ENCODE measurements at regions not wholly inside any gene's neighbourhood (a gene's known extent, or its start where the extent isn't known, plus 50 kb on each side); places are given as distances from the start of the nearest gene placed in this dataset.

DNA sequence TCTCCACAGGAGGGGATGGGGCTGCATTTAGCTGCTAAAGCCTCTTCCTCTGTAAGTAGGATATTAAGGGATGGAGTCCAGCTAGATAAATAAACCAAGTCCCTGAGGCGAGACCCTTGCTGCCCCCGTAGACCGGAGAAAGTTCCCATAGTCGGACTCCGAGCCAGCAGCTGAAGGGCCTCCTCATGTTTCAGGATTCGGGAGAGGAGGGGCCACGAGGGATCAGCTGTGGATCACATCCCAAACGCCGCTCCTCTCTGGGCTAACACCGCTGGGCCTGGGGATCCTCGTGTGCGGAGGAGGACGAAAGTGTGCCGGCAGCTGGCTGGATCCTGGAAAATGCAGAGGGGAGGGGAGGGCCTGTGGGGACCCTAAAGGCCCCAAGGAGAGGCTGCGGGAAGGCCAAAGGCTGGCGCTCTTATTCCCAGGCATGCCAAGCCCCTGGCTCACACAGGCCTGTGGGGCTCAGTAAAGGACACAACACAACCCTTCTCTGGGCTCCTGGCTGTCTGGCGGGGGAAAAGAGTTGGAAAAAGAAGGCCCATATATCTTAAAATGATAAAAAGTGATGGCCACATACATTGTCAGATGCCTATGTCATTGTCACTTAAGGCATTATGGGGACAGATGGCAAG lies 82.5 kb upstream of the TMEM72 start:
- H3K36me3 Mint-ChIP-seq: no peaks in the 10 kb centered on the region
- H3K27me3 Mint-ChIP-seq: peaks cover 0 to 6% (median 4%) of the 10 kb centered on the region in 3 donors
- no peaks in the 10 kb centered on the region for H3K4me1 Mint-ChIP-seq
- no peak overlapping the region for H3K4me3 Mint-ChIP-seq
- no peaks in the 10 kb centered on the region for H3K9me3 Mint-ChIP-seq
- ATAC-seq (ENCODE audit: low read depth in 2 of 2): no peak
- DNase-seq: no peak
- no peak overlapping the region for H3K27ac Mint-ChIP-seq

GRCh38 chr10:44829426-44829825 lies 81.7 kb upstream of the TMEM72 start:
- no peaks in the 10 kb centered on the region for H3K4me1 Mint-ChIP-seq
- no peaks in the 10 kb centered on the region for H3K36me3 Mint-ChIP-seq
- no peaks in the 10 kb centered on the region for H3K9me3 Mint-ChIP-seq
- H3K4me3 Mint-ChIP-seq: no peak overlapping the region
- H3K27me3 Mint-ChIP-seq: peaks cover 0 to 6% (median 4%) of the 10 kb centered on the region in 3 donors
- no peak overlapping the region for H3K27ac Mint-ChIP-seq
- ATAC-seq (ENCODE audit: low read depth in 2 of 2) (no peak), DNase-seq (no peak)

- Mint-ChIP-seq H3K27ac (no peak overlapping the region), H3K9me3 (no peaks in the 10 kb centered on the region), H3K4me3 (no peak overlapping the region), H3K4me1 (no peaks in the 10 kb centered on the region), H3K36me3 (no peaks in the 10 kb centered on the region), H3K27me3 (peaks cover 0 to 4% (median 0%) of the 10 kb centered on the region in 3 donors)
- no peak for DNase-seq
- no peak for ATAC-seq (ENCODE audit: low read depth in 2 of 2)
These were observed 81.1 kb upstream of the TMEM72 start for GRCh38 chr10:44830022-44830421.

GRCh38 chr10:44831581-44831980 lies 79.6 kb upstream of the TMEM72 start:
- H3K36me3 Mint-ChIP-seq: no peaks in the 10 kb centered on the region
- no peak overlapping the region for H3K4me3 Mint-ChIP-seq
- DNase-seq (no peak), ATAC-seq (ENCODE audit: low read depth in 2 of 2) (no peak)
- H3K4me1 Mint-ChIP-seq: no peaks in the 10 kb centered on the region
- no peak overlapping the region for H3K27ac Mint-ChIP-seq
- H3K9me3 Mint-ChIP-seq: no peaks in the 10 kb centered on the region
- peaks cover 0 to 4% (median 0%) of the 10 kb centered on the region in 3 donors for H3K27me3 Mint-ChIP-seq

DNA sequence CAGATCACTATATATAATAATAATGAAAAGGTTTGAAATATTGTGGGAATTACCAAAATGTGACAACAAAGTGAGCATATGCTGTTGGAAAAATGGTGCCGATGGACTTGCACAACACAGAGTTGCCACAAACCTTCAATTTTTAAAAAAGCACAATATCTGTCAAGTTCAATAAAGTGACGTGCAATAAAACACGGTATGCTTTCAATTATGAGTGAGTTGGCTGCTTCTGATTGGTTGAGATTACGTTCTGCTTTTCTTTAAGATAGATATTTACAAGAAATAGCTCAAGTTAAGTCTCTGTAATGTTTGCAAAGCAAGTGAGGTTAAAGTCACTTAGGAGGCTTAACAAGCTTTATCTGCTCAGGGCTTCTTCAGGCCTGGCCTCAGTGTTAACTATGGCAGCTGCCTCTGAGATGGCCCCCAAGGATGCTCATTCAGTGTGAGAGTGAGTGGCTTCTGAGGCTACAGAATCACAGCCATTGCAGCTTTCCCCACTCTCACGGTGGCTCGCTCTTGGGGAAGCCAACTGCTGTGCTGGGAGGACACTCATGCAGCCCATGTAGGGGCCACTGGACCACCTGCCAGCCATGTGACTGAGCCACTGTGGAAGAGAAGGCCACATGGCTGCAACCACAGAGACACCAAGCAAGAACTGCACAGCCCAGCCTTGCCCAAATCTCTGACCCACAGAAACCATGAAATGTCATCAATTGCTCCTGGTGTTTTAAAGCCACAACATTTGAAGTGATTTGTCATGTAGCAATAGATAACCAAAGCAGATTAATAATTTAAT lies 78.3 kb upstream of the TMEM72 start:
- Mint-ChIP-seq H3K36me3 (no peaks in the 10 kb centered on the region), H3K4me3 (no peak overlapping the region), H3K27me3 (peaks cover 0 to 5% (median 0%) of the 10 kb centered on the region in 3 donors), H3K4me1 (no peaks in the 10 kb centered on the region), H3K27ac (no peak overlapping the region), H3K9me3 (no peaks in the 10 kb centered on the region)
- DNase-seq: no peak
- no peak for ATAC-seq (ENCODE audit: low read depth in 2 of 2)

GRCh38 chr10:44834131-44834530 lies 77.0 kb upstream of the TMEM72 start:
- Mint-ChIP-seq H3K36me3 (no peaks in the 10 kb centered on the region), H3K27ac (no peak overlapping the region), H3K27me3 (peaks cover 8 to 9% (median 8%) of the 10 kb centered on the region in 3 donors), H3K4me1 (no peaks in the 10 kb centered on the region), H3K9me3 (no peaks in the 10 kb centered on the region), H3K4me3 (no peak overlapping the region)
- ATAC-seq (ENCODE audit: low read depth in 2 of 2): no peak
- DNase-seq: no peak

- H3K27me3 Mint-ChIP-seq: peaks cover 11 to 16% (median 15%) of the 10 kb centered on the region in 3 donors
- no peaks in the 10 kb centered on the region for H3K4me1 Mint-ChIP-seq
- no peaks in the 10 kb centered on the region for H3K9me3 Mint-ChIP-seq
- no peaks in the 10 kb centered on the region for H3K36me3 Mint-ChIP-seq
- H3K27ac Mint-ChIP-seq: no peak overlapping the region
- ATAC-seq (ENCODE audit: low read depth in 2 of 2) (no peak), DNase-seq (no peak)
- no peak overlapping the region for H3K4me3 Mint-ChIP-seq
These were observed 75.8 kb upstream of the TMEM72 start for GRCh38 chr10:44835300-44835699.

- Mint-ChIP-seq H3K27ac (no peak overlapping the region), H3K36me3 (no peaks in the 10 kb centered on the region), H3K9me3 (peaks cover 0 to 2% (median 0%) of the 10 kb centered on the region in 7 donors)
These were observed 67.7 kb upstream of the TMEM72 start for GRCh38 chr10:44843484-44843883.

GRCh38 chr10:44845361-44846175 lies 65.6 kb upstream of the TMEM72 start:
- peaks cover 0 to 8% (median 0%) of the 10 kb centered on the region in 7 donors for H3K9me3 Mint-ChIP-seq
- DNase-seq (no peak), ATAC-seq (ENCODE audit: low read depth in 2 of 2) (no peak)
- no peak overlapping the region for H3K27ac Mint-ChIP-seq
- no peak overlapping the region for H3K4me3 Mint-ChIP-seq
- no peaks in the 10 kb centered on the region for H3K36me3 Mint-ChIP-seq
- H3K27me3 Mint-ChIP-seq: peaks cover 12 to 22% (median 14%) of the 10 kb centered on the region in 3 donors
- H3K4me1 Mint-ChIP-seq: no peaks in the 10 kb centered on the region

More at GRCh38 chr10:44843484-44843883, 67.7 kb upstream of the TMEM72 start:
- Mint-ChIP-seq H3K4me3 (no peak overlapping the region), H3K27me3 (peaks cover 16 to 38% (median 32%) of the 10 kb centered on the region in 3 donors), H3K4me1 (no peaks in the 10 kb centered on the region)
- DNase-seq (no peak), ATAC-seq (ENCODE audit: low read depth in 2 of 2) (no peak)

DNA sequence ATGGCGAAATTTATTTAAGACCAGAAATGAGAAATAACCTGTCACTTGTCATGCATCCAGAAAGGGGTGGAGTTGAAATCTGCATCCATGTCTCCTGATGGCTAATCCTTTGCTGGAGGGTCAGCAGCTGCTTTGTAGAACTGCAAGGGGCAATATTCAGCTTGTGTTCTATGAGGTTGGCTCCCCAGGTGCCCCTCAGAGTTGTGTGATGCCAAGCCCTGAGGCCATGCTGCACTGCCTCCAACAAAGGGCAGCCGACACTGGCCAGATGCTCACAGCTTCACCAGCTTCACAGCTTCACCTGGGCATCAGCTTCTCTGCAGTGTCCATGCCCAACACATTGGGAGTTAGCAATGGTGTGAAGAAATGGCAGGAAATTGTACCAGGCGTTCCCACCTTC lies 64.0 kb upstream of the TMEM72 start:
- Mint-ChIP-seq H3K9me3 (peaks cover 0 to 8% (median 0%) of the 10 kb centered on the region in 7 donors), H3K27ac (no peak overlapping the region), H3K4me3 (no peak overlapping the region), H3K4me1 (no peaks in the 10 kb centered on the region), H3K27me3 (peaks cover 0 to 12% (median 0%) of the 10 kb centered on the region in 3 donors), H3K36me3 (no peaks in the 10 kb centered on the region)
- no peak for DNase-seq
- ATAC-seq (ENCODE audit: low read depth in 2 of 2): no peak

DNA sequence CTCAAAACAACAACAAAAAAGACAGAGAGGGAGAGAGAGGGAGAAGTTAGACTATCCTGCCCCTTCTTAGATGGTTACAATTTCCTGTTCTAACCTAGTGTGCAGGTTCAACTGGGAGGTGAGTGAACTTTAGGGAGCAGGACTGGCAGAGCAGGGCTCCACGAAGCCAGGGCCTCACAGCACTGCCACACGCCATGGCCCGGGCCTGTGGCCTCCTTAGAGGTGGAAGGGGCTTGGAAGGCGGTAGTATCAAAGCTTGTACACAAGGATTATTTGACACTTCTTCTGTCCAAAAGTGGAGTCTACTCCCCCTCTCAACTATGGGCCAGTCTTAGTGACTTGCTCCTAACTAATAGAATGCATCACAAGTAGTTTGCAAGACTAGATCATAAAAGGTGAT lies 62.9 kb upstream of the TMEM72 start:
- Mint-ChIP-seq H3K4me1 (no peaks in the 10 kb centered on the region), H3K36me3 (no peaks in the 10 kb centered on the region), H3K9me3 (peaks cover 0 to 8% (median 0%) of the 10 kb centered on the region in 7 donors), H3K27me3 (peaks cover 0 to 12% (median 0%) of the 10 kb centered on the region in 3 donors), H3K4me3 (no peak overlapping the region), H3K27ac (no peak overlapping the region)
- DNase-seq: no peak
- ATAC-seq (ENCODE audit: low read depth in 2 of 2): no peak

GRCh38 chr10:44849936-44850335 lies 61.2 kb upstream of the TMEM72 start:
- H3K4me3 Mint-ChIP-seq: no peak overlapping the region

GRCh38 chr10:44850356-44850934 lies 60.7 kb upstream of the TMEM72 start:
- H3K36me3 Mint-ChIP-seq: no peaks in the 10 kb centered on the region
- peaks cover 0 to 8% (median 0%) of the 10 kb centered on the region in 7 donors for H3K9me3 Mint-ChIP-seq
- ATAC-seq (ENCODE audit: low read depth in 2 of 2) (no peak), DNase-seq (no peak)
- no peak overlapping the region for H3K27ac Mint-ChIP-seq
- no peak overlapping the region for H3K4me3 Mint-ChIP-seq
- H3K4me1 Mint-ChIP-seq: no peaks in the 10 kb centered on the region
- H3K27me3 Mint-ChIP-seq: peaks cover 0 to 9% (median 0%) of the 10 kb centered on the region in 3 donors

More at GRCh38 chr10:44849936-44850335, 61.2 kb upstream of the TMEM72 start:
- Mint-ChIP-seq H3K27me3 (peaks cover 0 to 12% (median 0%) of the 10 kb centered on the region in 3 donors), H3K4me1 (no peaks in the 10 kb centered on the region), H3K9me3 (peaks cover 0 to 8% (median 0%) of the 10 kb centered on the region in 7 donors), H3K27ac (no peak overlapping the region), H3K36me3 (no peaks in the 10 kb centered on the region)
- ATAC-seq (ENCODE audit: low read depth in 2 of 2) (no peak), DNase-seq (no peak)

Measured in naive B cell (primary cell).